C4-2B (cell line): ENCODE measurements at regions not wholly inside any gene's neighbourhood (a gene's known extent, or its start where the extent isn't known, plus 50 kb on each side); places are given as distances from the start of the nearest gene placed in this dataset.

Experiments used
- ZFX ChIP-seq: fragments of 450-650 bp; IDR thresholded peaks from 2 replicates; pipeline ENCODE4 v1.6.1; 2017
- TF ChIP-seq, protein P1 (sequence below): fragments of 450-650 bp; conservative IDR thresholded peaks from 2 replicates; pipeline ENCODE4 v1.5.1; 2017; ENCODE audit warnings: mild to moderate bottlenecking

DNA sequence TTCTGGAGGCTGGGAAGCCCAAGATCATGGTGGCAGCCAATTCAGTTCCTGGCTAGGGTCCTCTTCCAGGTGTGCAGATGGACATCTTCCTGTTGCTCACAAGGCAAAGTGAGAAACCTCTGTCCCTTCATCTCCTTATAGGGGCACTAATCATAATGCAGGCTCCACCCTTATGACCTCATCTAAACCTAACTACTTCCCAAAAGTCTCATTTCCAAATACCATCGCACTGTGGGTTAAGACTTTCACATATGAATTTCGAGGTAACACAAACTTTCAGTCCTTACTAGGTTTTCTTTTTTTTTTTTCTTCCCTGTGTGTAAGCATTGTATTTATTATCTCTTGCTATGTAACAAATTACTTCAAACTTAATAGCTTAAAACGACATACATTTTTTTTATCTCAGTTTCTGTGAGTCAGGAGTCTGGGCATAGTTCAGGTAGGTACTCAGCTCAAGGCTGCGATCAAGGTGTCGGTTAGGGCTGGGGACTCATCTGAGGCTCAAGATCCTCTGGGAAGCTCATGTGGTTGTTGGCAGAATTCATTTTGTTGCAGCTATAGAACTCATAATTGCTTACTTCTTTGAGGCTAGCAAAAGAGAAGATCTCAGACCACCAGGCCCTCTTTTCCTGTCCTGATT is 204.7 kb upstream of the STK26 start:
- TF ChIP-seq, protein P1, sequence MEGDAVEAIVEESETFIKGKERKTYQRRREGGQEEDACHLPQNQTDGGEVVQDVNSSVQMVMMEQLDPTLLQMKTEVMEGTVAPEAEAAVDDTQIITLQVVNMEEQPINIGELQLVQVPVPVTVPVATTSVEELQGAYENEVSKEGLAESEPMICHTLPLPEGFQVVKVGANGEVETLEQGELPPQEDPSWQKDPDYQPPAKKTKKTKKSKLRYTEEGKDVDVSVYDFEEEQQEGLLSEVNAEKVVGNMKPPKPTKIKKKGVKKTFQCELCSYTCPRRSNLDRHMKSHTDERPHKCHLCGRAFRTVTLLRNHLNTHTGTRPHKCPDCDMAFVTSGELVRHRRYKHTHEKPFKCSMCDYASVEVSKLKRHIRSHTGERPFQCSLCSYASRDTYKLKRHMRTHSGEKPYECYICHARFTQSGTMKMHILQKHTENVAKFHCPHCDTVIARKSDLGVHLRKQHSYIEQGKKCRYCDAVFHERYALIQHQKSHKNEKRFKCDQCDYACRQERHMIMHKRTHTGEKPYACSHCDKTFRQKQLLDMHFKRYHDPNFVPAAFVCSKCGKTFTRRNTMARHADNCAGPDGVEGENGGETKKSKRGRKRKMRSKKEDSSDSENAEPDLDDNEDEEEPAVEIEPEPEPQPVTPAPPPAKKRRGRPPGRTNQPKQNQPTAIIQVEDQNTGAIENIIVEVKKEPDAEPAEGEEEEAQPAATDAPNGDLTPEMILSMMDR, result no peak
- TF ChIP-seq ZFX, result no peak
